CD4-positive, alpha-beta T cell treated with Interleukin-17A for 4 hours (primary cell): ENCODE measurements at regions not wholly inside any gene's neighbourhood (a gene's known extent, or its start where the extent isn't known, plus 50 kb on each side); places are given as distances from the start of the nearest gene placed in this dataset.

Experiments
- DNase-seq: peaks from one replicate; pipeline ENCODE4 v3.0.0-alpha.2; 2020; ENCODE audit warnings: mixed read lengths

- no peak for DNase-seq
Observed at GRCh38 chr5:82684659-82685058, 392.5 kb downstream of the TMEM167A start.

GRCh38 chr5:82684165-82684564 is 393.0 kb downstream of the TMEM167A start:
- no peak for DNase-seq

GRCh38 chr5:82679660-82680059 is 397.5 kb downstream of the TMEM167A start:
- DNase-seq, result no peak

GRCh38 chr5:82676661-82677060 is 398.5 kb upstream of the RPS23 start:
- no peak for DNase-seq

GRCh38 chr5:82674671-82675070 is 396.5 kb upstream of the RPS23 start:
- no peak for DNase-seq

- DNase-seq, result no peak
Observed at GRCh38 chr5:82673057-82673809, 395.1 kb upstream of the RPS23 start.

GRCh38 chr5:82670692-82671091 is 392.5 kb upstream of the RPS23 start:
- DNase-seq, result no peak

GRCh38 chr5:82669720-82670119 is 391.6 kb upstream of the RPS23 start:
- DNase-seq, result no peak

- DNase-seq, result no peak
Observed at GRCh38 chr5:82666312-82666711, 388.2 kb upstream of the RPS23 start.

- no peak for DNase-seq
Observed at GRCh38 chr5:82664732-82665131, 386.6 kb upstream of the RPS23 start.

- DNase-seq, result no peak
Observed at GRCh38 chr5:82663225-82663624, 385.1 kb upstream of the RPS23 start.

- no peak for DNase-seq
Observed at GRCh38 chr5:82662340-82662739, 384.2 kb upstream of the RPS23 start.

- DNase-seq, result no peak
Observed at GRCh38 chr5:82661933-82662332, 383.8 kb upstream of the RPS23 start.

GRCh38 chr5:82661462-82661861 is 383.3 kb upstream of the RPS23 start:
- DNase-seq, result no peak

- no peak for DNase-seq
Observed at GRCh38 chr5:82659115-82659514, 381.0 kb upstream of the RPS23 start.

GRCh38 chr5:82657033-82657699 is 379.0 kb upstream of the RPS23 start:
- DNase-seq, result no peak

- DNase-seq, result no peak
Observed at GRCh38 chr5:82656341-82656761, 378.2 kb upstream of the RPS23 start.

- DNase-seq, result no peak
Observed at GRCh38 chr5:82655078-82655477, 376.9 kb upstream of the RPS23 start.

- DNase-seq, result no peak
Observed at GRCh38 chr5:82649943-82650342, 371.8 kb upstream of the RPS23 start.

- DNase-seq, result no peak
Observed at GRCh38 chr5:82644766-82645165, 366.6 kb upstream of the RPS23 start.

- DNase-seq, result no peak
Observed at GRCh38 chr5:82644229-82644628, 366.1 kb upstream of the RPS23 start.

GRCh38 chr5:82642313-82642712 is 364.2 kb upstream of the RPS23 start:
- no peak for DNase-seq

GRCh38 chr5:82641331-82642003 is 363.3 kb upstream of the RPS23 start:
- no peak for DNase-seq

GRCh38 chr5:82640916-82641315 is 362.8 kb upstream of the RPS23 start:
- DNase-seq, result no peak
